ENCODE measurements at regions not wholly inside any gene's neighbourhood (a gene's known extent, or its start where the extent isn't known, plus 50 kb on each side); places are given as distances from the start of the nearest gene placed in this dataset.
A peak's percentile ranks its signal among the peaks of the same experiment; 100 is the strongest.

DNA sequence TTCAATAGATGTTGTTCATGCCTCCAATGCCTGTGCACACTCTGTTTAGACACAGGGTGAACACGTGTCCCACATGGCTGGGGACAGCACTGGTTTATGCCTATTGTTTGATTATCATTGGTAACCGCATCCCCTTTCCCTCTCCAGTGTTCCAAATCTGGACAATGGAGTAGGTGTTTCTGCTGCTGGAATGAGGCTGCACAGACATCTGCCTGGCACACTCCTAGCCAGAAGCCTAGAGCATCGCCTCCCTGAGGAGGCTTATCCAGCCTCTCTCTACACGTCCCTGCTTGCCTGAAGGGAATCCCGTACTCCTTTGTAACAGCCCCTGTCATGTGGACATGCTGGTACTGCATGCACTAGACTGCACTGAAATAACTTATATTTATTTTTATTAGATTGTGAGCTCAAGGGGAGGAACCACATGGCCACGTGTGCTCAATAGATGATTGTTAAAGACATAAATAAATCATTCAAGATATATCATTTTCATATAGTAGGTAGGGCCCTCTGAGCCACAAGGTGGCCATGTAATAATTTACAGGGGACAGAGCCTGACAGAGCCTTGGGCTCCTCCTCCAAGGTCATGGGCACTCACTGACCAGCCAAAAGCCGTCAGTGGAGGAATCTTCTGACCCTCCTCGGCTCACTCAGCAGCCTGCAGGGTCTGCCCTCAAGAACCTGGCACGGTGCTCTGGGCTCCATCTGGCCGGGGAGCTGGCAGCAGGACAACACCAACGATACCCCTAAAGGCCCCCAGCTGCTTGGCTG is 310.9 kb upstream of the ZNF32 start:
- no peak for DNase-seq

DNA sequence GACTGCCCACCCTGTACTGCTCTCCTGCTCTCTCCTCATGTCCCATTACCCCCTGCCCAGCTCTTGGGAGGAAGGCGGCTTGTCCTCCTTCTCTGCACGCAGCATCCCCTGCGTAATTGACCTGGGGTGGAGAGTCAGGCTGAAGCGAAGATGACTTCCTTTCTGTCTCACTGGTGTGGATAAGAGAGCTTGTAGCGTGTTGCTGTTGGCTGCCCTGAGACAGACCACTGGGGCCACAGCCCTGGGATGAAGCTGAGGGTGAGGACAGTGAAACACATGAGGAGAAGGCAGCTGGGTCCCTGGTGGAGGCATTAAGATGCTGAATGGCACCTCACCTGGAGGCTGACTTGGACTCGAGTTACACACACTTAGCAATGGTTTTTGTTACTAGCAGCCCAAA is 310.3 kb upstream of the ZNF32 start:
- DNase-seq, result no peak

DNA sequence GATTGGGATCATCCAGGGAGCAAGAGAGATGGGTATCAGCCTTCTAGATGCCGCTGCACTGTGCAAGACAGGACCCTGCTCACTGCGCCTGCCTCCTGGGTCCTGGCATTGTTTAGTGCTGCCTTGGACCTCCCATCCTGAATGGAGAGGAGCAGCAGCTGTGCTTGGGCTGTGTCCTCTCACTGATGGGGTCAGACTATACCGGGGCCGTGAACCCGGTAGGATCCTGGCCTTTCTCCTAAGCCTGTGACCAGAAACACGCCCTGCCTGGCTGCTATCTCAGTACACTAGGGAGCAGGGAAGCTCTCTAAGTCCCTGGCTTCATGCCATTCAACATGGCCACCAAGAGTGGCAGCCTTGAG is 309.4 kb upstream of the ZNF32 start:
- no peak for DNase-seq

DNA sequence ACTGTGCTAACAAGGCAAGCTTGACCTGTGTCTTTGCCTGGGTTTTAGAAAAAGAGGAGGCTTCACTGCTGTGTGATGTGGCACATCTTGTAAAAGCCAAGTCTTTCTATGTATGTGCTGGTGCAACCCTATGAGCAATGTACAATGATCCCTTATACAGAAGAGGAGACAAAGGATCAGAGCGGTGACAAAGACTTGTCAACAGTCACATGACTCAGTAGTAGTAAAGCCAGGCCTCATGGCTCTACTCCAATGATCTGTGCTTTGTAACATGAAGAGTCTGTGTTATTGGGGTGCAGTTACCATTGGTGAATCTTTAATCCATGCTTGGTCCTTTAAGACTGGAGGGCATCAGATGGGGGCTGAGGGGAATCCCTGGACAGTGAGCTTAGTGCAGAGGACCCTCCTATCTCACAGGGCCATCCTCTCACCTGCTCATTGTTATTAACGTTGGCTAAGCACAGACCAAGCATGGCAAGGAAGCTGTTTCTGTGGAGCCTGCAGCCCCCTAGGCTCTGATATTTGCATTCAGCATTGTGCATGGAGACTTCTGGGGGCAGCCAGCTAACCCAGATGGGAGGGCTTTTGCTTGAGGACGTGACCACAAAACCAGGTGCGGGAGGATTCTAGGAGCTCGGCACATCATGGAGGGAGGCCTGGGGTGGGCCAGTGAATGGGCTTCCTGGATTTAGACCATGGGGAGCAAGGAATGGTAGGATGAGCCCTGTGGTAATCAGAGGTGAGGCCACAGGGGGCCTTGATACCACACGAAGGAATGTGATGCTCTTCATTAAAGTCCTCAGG is 308.8 kb upstream of the ZNF32 start:
- DNase-seq, result no peak

DNA sequence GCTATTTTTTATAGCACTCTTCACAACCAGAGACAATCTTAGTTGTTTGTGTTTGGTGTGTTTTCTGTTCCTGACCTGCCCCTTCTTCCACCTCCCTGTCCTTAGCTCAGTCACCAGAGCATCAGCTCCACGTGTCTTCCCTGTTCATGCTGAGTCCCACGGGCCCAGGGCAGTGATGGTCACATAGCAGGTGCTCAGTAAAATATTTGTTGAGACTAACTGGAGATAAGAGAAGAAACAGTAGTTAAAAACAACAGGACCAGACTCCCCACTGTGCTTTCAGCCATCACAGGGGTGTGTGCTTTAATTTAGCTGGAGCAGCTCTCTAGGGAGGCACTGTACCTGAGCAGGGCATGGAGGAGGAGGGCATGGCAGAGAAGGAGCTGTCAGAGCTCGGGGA is 307.3 kb upstream of the ZNF32 start:
- DNase-seq, result no peak

DNA sequence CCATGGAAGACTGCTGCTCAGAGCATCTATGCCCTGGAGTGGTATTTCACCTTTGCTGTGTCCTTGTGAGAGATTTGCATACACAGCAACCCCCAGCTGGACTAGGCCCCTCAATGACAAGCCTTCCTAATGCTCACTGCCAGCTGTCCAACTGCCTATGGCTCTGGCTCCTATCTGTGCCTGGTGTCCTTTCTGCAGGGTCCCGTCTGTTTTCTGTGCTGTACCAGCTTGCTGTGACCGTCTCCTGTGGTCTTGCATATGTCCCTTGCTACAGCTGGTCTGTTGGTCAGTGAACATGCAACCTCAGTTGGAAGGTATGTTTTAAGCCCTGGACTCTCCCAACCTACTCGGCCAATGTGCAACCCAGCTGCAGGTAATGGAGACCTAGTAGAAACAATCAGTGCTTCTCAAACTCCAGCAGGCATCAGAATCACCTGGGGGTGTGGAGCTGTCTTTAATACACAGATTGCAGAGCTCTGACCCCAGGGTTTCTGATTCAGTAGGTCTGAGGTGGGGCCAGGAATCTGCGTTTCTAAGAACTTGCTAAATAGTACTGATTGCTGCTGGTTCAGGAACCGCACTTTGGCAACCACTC is 306.4 kb upstream of the ZNF32 start:
- DNase-seq, result no peak

DNA sequence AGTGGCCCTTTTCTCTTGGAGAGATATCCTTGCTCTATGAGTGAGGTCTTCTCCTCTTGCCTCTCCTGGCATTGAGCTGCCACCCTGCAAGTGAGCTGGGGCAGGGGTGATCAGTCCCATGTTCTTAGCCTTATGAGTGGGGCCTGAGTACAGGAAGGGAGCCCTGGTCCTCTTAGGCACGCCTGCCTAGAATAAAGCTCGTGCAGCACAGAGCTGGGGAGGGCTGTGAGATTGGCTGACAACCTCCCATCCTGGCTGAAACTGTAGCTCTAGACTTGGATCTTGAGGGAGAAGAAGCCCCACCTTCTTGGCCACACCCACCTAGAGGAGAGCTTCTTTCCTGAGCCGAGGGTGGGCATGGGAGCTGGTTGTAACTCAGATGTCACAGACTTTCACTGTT is 305.0 kb upstream of the ZNF32 start:
- DNase-seq, result no peak

DNA sequence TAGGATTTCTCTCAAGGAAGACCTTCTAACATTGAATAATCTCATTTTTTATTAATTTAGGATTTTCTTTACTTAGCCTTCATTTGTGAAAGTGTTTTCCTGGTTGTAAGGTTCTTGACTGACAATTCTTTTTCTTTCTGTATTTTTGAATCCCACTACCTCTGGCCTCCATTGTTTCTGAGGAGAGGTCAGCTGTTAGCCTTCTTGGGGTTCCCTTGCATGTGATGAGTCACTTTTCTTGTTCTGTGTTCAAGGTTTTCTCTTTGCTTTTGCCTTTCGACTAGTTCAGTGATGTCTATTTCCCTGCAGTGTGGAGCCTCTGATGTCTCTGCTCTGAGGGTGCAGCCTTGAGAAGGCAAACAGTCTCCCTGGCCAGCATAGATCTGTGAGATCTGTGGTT is 304.1 kb upstream of the ZNF32 start:
- DNase-seq, result no peak

DNA sequence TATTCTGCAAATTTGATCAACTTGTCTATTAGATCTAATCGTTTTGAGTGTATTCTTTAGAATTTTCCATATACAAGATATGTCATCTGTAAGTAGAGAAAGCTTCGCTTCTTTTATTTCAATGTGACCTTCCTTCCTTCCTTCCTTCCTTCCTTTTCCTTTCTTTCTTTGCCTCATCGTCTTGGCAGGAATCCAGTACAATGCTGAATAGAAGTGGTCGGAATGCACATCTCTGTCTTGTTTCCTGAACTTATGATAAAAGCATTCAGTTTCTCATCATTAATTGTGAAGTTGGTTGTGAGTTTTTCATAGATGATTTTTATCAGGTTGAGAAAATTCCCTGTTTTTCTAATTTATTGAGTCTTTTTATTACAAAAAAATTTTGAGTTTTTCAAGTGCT is 300.7 kb upstream of the ZNF32 start:
- no peak for DNase-seq

DNA sequence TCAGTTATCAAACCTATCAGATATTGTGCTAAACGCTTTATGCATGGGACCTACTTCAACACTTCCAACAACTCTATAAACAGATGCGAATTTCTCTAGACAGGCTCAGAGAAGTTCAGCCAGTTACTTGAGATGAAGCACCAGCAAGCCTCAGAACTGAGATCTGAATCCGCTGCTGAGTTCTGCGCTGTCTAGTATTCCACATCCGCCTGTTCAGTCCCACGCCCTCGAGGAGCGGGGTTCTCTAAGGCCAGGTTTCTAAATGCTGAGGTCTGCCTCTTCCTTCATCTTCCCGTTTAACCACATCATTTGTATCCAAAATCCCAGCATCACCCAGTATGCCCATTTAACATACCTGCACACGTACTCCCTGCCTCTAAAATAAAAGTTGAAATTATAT is 297.8 kb upstream of the ZNF32 start:
- DNase-seq, result no peak

DNA sequence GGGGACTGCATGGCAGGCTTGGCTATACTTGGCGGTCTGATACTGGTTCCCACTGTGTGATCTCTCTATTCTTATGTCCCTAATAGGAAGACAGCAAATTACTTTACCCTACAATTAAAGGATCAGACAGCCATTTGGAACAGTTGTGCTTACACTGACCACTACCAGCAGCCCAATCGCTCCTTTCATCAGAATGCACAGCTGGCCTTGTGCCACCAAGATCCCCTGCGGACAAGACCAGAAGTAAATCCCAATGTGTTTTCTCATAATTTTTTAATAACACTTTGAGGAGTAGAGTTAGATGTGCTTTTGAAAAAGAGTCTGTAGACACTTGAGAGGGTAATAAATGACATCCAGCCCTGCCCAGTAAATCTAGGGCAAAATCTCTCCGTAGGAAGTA is 297.2 kb upstream of the ZNF32 start:
- no peak for DNase-seq

DNA sequence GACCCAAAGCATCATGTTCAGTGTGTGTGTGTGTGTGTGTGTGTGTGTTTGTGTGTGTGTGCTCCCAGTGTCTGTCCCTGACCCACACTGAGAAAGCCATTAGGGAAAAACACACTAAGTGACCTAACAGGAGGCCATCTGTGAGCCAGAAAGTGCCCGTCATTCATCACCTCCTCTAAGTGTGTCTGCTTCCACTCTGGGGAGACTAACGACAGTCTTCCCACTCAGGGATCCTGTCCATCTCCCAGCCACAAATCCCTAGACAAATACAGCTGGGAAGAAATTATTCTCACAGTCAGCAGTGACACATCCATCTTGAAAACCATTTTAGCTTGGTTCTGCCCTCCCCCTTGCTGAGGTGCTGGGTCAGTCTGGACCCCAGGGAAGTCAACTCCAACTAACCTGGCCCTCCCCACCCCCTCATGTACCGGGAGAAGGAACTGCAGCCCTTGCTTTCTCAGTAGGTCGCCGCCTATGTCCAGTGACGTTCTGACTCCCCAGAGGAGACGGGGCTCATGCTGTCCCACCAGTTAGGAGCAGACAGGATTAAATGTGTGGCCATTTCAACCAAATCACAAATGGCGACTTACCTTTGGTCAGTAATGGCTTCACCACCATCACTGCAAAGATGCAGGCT is 296.5 kb upstream of the ZNF32 start:
- DNase-seq, result no peak

DNA sequence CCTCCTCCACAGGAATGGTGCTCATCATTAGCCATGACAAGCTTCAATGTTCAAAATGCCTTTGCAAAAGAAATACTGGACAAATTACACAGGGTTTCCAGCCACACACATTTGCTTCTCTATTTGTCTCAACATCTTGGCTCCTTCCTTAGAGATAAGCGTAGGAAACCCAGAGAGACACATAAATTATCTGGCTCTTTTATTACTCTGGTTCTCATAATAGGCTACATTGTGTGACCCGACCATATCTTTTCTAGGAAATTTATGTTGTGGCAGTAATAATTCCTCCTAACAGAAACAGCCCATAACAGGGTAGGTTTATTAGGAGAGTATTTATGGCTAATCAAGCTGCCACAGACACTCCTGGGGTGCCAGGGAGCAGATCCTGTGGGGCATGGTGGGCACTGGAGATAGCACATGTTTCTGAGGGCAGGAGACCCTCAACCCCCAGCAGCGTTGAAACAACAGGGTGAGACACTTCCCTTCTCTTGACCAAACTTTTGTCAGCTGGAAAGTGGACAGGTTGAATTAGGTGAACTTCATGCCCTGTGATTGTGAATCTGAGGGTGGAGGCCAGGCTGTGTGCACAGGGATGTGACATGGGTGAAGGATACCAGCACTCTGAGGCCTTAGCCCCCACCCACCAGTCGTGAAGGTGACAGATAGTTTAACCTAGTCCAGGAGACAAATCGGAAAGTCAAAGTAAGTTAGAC is 295.9 kb upstream of the ZNF32 start:
- no peak for DNase-seq

DNA sequence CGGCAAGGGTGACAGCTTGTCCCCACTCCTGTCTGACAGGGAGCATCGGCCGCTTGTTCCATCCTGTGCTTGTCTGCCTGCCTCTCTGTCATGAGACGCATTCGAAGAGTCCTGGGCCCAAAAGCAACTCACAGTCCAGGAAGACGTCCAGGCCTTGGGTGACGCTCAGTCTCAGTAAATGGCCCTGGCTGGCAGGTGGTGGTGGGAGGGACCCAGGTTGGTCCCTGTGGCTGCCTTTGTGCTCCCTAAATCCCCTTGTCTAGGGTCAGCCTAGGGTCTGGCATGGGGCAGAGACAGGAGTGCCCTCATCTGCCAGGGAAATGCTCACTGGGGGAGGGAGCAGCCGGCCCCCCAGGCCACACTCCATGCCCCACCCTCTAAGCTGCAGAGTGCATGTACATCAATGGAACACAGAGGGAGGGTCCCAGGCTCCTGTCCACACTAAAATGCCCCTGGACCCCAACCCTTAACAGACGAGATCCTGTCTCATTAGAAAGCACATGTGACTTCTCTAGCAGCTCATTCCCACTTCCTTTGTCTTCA is 295.2 kb upstream of the ZNF32 start:
- DNase-seq, result no peak

DNA sequence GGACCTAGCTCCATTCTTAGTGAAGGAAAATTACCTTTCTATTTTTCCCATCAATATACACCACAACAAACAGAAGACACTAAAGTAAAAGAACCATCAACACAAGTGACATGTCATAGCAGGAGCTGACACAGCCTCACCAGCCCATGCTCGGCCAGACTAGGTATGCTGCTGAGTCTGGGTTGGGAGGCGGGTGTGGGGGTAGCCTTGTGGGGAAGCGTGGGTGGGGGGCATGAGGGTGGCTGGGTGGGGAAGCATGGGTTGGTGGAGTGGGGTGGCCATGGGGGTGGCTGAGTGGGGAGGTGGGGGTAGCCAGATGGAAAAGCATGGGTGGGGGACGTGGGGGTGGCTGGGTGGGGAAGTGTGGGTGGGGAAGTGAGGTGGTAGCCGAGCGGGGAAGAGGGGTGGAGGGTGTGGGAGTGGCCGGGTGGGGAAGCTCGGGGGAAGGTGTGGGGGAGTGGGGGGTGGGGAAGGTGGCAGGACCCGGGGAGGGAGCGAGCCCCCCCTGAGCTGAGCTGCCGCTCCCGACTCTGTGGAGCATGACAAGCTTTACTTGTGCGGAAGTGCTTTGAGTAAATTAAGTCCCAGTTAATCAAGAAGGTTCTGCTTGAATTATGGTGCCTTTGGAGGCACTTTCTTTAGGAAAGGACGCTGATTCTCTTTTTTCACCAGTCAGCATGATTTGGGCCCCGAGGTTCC is 294.6 kb upstream of the ZNF32 start:
- no peak for DNase-seq

DNA sequence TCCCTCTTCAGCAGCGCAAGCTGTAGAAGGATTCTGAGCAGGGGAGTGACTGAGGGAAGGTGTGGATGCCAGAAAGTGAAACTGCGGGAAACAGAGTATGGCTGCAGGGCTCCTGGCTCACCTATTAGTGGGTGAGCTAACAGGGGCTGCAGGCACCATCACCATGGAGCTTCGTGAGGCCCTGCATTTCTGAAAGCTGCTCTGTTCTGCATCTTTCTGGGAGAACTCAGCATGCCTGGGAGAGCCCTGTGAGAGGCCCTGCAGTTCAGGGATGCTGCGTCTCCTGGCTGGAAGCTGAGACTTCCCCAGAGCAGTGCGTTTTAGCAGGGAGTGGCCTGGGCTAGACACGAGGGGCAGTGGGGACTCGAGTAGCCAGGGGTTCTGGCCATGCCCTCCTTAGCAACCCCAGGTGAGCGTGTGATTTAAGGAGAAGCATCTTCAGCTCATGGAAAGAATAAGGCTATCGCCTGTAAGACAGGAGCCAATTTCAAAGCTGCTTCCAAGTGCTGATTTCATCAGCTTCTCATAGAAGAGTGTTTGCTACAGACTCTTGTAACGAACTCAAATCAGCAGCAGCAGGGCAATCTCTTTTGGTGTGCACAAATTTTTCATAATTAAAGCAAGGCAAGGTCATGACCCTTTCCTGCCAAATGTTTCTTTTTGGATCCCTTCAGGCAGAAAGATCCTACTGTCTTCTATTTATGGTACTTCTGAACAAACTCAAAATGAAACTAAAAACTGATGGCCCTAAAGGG is 293.6 kb upstream of the ZNF32 start:
- no peak for DNase-seq

DNA sequence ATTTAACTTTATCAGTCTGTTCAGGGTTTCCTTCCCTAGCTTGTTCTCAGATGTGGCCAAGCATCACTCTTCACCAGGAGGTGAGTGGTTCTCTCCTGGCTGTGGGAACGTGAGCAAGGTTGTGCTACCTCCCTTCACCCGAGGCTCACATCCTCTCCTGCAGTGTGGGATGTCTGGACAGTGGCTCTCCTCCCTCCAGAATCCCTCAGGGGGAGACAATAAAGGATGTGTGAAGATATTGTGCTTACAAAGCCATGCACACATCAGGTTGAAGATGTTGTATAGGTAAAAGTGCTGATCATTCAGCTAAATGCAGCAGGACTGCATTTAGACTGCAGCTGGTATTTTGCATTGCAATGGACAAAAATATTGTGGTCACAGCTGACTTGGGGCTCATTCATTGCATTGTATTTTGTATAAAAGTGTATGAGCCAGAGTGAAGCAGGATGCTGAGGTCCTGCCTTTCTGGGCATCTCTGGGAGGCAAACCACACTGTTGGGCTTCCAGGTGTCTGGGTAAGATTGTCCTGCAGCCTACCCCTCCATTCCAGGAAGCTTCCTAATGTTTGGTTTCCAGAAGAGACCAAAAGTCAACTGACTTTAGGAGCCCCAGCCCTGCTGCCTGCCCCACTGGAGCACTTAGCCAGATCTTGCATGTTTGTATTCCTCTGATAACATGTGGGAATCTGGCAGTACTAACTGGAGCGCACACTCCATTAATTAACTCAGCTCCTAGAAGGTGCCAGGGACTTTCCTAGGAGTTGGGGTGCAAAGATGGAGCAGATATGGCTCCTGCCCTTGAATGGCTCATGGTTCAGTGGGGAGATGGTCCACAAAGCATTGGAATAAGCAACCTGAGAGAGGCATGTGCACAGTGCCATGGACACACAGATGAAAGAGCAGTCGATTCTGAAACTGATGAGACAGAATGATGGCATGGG is 292.5 kb upstream of the ZNF32 start:
- no peak for DNase-seq

DNA sequence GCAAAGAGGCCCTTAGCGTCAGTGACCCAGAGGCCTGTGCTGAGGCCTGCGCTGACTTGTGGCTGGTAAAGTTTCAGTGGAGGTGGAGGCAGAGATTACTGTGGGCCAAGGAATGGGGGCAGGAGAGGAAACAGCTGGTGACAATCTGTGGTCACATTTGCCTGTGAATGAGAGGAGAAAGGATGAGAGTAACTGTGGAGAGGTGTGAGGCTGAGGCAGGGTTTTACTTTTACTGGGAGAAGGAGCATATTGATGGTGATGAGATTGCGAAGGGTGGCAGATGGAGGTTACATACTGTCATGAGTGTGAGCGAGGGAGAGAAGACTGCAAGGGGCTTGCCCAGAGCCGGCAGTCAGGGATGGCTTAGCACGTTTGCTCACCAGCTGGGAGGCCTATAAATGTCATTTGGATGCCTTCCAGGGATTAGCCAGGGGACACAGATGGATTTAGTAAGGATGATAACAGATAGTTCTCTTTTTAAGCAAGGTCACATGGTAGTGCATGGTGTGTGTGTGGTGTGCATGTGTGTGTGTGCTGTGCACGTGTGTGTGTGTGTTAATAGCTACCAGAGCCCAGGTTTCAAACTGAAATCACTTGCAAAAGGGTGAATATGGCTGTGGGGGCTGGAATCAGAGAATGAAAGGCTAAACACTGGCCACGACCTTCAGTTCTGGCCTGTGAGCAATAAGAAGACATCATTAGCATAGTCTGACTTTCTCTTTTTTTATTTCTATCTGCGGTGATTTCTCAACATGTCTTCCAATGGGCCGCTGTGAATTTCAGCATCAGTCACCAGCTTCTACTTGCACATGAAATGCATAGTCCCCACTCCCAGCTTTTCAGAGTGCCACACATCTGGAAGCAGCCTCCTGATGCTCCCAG is 291.5 kb upstream of the ZNF32 start:
- DNase-seq, result peak; percentile 21 to 27
